GM12872 (cell line): ENCODE measurements at regions not wholly inside any gene's neighbourhood (a gene's known extent, or its start where the extent isn't known, plus 50 kb on each side); places are given as distances from the start of the nearest gene placed in this dataset.

Source experiments
- CTCF ChIP-seq: IDR thresholded peaks from 3 replicates; pipeline ENCODE4 v1.5.1; 2011; ENCODE audit warnings: low read depth, mild to moderate bottlenecking, low read length, moderate library complexity; ENCODE audit not compliant: insufficient read depth

- no peak for TF ChIP-seq CTCF
These were observed 397.9 kb downstream of the COG6 start for GRCh38 chr13:40053401-40053800.

GRCh38 chr13:40056898-40057619 is 401.6 kb downstream of the COG6 start:
- no peak for TF ChIP-seq CTCF

- no peak for TF ChIP-seq CTCF
These were observed 403.3 kb downstream of the COG6 start for GRCh38 chr13:40058757-40059236.

- no peak for TF ChIP-seq CTCF
These were observed 404.2 kb downstream of the COG6 start for GRCh38 chr13:40059540-40060232.

GRCh38 chr13:40060296-40061007 is 405.0 kb downstream of the COG6 start:
- TF ChIP-seq CTCF = no peak

- no peak for TF ChIP-seq CTCF
These were observed 406.3 kb downstream of the COG6 start for GRCh38 chr13:40061466-40062450.

- no peak for TF ChIP-seq CTCF
These were observed 407.8 kb downstream of the COG6 start for GRCh38 chr13:40063278-40063698.
